ENCODE measurements at regions not wholly inside any gene's neighbourhood (a gene's known extent, or its start where the extent isn't known, plus 50 kb on each side); places are given as distances from the start of the nearest gene placed in this dataset.

DNA sequence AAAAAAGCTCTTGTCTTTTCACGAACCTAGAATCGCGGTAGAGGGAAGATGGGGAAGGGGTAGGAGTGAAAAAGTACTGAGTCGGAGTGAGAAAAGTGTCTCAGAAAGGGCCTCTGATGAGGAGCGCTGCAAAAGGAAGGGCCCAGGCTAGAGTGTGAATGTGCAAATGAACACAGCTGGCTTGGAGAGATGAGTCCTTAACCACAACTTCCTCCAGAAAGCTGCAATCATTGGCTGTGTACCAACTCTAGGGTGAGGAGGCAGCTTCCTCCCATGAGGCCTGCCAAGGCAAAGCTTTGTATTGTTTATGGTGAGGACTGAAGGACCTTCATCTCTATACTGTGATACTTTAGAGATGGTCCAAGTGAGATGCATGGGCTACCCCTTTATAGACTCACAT, 566.9 kb upstream of the ANO5 start:
- Histone ChIP-seq H3K27me3 (ENCODE audit: control insufficient read depth in 2 of 2, insufficient read depth in 2 of 2, low read length in 2 of 2) (no peaks in the 10 kb centered on the region), H4K20me1 (replicated peaks; ENCODE audit: control insufficient read depth, extremely low read depth, insufficient read depth, low read length) (no peaks in the 10 kb centered on the region), H3K27ac (ENCODE audit: insufficient read depth, low read depth, low read length) (no peak overlapping the region), H3K4me2 (ENCODE audit: insufficient read depth, low read length) (no peak overlapping the region), H2AFZ (ENCODE audit: low read depth, low read length) (no peak overlapping the region), H3K4me3 (replicated peaks in 1 of 3; ENCODE audit: insufficient read depth in 1 of 3, low read depth in 1 of 3, low read length in 3 of 3) (no peak overlapping the region), H3K79me2 (ENCODE audit: control insufficient read depth, insufficient read depth, low read length) (no peaks in the 10 kb centered on the region), H3K9ac (replicated peaks; ENCODE audit: extremely low read depth, insufficient read depth, low read length) (no peak overlapping the region), H3K9me1 (replicated peaks; ENCODE audit: control insufficient read depth, extremely low read depth, insufficient read depth, low read length) (no peaks in the 10 kb centered on the region), H3K4me1 (ENCODE audit: control insufficient read depth, extremely low read depth, insufficient read depth, low read length) (no peaks in the 10 kb centered on the region), H3K9me3 (replicated peaks; ENCODE audit: control insufficient read depth, insufficient read depth, low read length) (no peaks in the 10 kb centered on the region), H3K36me3 (ENCODE audit: control insufficient read depth in 2 of 2, extremely low read depth in 1 of 2, insufficient read depth in 2 of 2, low read length in 2 of 2) (no peaks in the 10 kb centered on the region)
- POLR2A ChIA-PET: no interaction called here
- DNase-seq (ENCODE audit: low read depth, low spot score) (no peak), FAIRE-seq (no peak)
- intact Hi-C loops (cut with micrococcal nuclease) (no loop called here), dilution Hi-C loops (cut with MboI; ENCODE audit: extremely low pct_ligation_motif_present, low sequenced_read_pairs) (no loop called here)
- CTCF ChIA-PET: no interaction called here
- TF ChIP-seq MAX (IDR thresholded peaks at IDR 0.05; ENCODE audit: insufficient read depth, insufficient read length): no peak
- no peak for TF ChIP-seq MYC (IDR thresholded peaks at IDR 0.05; ENCODE audit: low read depth, low read length)
- TF ChIP-seq POLR2AphosphoS5 (IDR thresholded peaks at IDR 0.05; ENCODE audit: insufficient read depth, low read depth, low read length): no peak
- no peak for TF ChIP-seq GATA2 (IDR thresholded peaks at IDR 0.05; ENCODE audit: insufficient read depth, insufficient read length, low read depth, low read length)
- TF ChIP-seq EZH2 (IDR thresholded peaks at IDR 0.05; ENCODE audit: borderline replicate concordance, low read depth, low read length, severe bottlenecking): no peak
- TF ChIP-seq JUN (IDR thresholded peaks at IDR 0.05; ENCODE audit: borderline replicate concordance, insufficient read depth, insufficient read length, low read depth): no peak
- TF ChIP-seq, protein P1, sequence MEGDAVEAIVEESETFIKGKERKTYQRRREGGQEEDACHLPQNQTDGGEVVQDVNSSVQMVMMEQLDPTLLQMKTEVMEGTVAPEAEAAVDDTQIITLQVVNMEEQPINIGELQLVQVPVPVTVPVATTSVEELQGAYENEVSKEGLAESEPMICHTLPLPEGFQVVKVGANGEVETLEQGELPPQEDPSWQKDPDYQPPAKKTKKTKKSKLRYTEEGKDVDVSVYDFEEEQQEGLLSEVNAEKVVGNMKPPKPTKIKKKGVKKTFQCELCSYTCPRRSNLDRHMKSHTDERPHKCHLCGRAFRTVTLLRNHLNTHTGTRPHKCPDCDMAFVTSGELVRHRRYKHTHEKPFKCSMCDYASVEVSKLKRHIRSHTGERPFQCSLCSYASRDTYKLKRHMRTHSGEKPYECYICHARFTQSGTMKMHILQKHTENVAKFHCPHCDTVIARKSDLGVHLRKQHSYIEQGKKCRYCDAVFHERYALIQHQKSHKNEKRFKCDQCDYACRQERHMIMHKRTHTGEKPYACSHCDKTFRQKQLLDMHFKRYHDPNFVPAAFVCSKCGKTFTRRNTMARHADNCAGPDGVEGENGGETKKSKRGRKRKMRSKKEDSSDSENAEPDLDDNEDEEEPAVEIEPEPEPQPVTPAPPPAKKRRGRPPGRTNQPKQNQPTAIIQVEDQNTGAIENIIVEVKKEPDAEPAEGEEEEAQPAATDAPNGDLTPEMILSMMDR (IDR thresholded peaks at IDR 0.05; ENCODE audit: extremely low read depth in 1 of 2, insufficient read depth in 1 of 2, low read depth in 1 of 2, low read length in 2 of 2): no peak
- no peak for TF ChIP-seq FOS (IDR thresholded peaks at IDR 0.05; ENCODE audit: borderline replicate concordance, insufficient read depth, low read length)
- no peak for TF ChIP-seq POLR2A (IDR thresholded peaks at IDR 0.05; ENCODE audit: low read depth, low read length)
- no TSS peak for BruUV-seq (replicated peaks)

All from endothelial cell of umbilical vein (primary cell).